ENCODE measurements at regions not wholly inside any gene's neighbourhood (a gene's known extent, or its start where the extent isn't known, plus 50 kb on each side); places are given as distances from the start of the nearest gene placed in this dataset.

- TF ChIP-seq PAX5 (IDR thresholded peaks at IDR 0.05; ENCODE audit: insufficient read depth, low read length, severe bottlenecking) (no peak), POLR2AphosphoS5 (IDR thresholded peaks at IDR 0.05; ENCODE audit: low read depth, low read length) (no peak), POU2F2 (IDR thresholded peaks at IDR 0.05; ENCODE audit: low read depth, low read length) (no peak)
These were observed 146.4 kb downstream of the FAM204A start for GRCh38 chr10:118195729-118196128.
